HG03196 (cell line): ENCODE measurements at regions not wholly inside any gene's neighbourhood (a gene's known extent, or its start where the extent isn't known, plus 50 kb on each side); places are given as distances from the start of the nearest gene placed in this dataset.

Experiments used
- ATAC-seq: cut with Tn5 transposase; IDR thresholded peaks from one replicate; pipeline ENCODE4 v1.9.1; 2021; ENCODE audit not compliant: unreplicated experiment

GRCh38 chr5:89120719-89121118 is 237.7 kb upstream of the MEF2C start:
- ATAC-seq, result no peak

- peak; percentile 96 for ATAC-seq
Measured at GRCh38 chr5:89117124-89117644, 234.2 kb upstream of the MEF2C start.

GRCh38 chr5:89110916-89111646 is 228.1 kb upstream of the MEF2C start:
- no peak for ATAC-seq

GRCh38 chr5:89106480-89106879 is 223.5 kb upstream of the MEF2C start:
- no peak for ATAC-seq

GRCh38 chr5:89105836-89106235 is 222.9 kb upstream of the MEF2C start:
- no peak for ATAC-seq

- no peak for ATAC-seq
Measured at GRCh38 chr5:89105171-89105695, 222.2 kb upstream of the MEF2C start.

GRCh38 chr5:89098199-89098756 is 215.3 kb upstream of the MEF2C start:
- ATAC-seq, result no peak

GRCh38 chr5:89097103-89097502 is 214.1 kb upstream of the MEF2C start:
- peak; percentile 88 for ATAC-seq

- ATAC-seq, result no peak
Measured at GRCh38 chr5:89095341-89095740, 212.4 kb upstream of the MEF2C start.

GRCh38 chr5:89090037-89090436 is 207.1 kb upstream of the MEF2C start:
- ATAC-seq, result no peak

- no peak for ATAC-seq
Measured at GRCh38 chr5:89087551-89088318, 204.8 kb upstream of the MEF2C start.

- ATAC-seq, result no peak
Measured at GRCh38 chr5:89087128-89087527, 204.1 kb upstream of the MEF2C start.

GRCh38 chr5:89086390-89087086 is 203.6 kb upstream of the MEF2C start:
- ATAC-seq, result no peak

GRCh38 chr5:89083791-89084190 is 200.8 kb upstream of the MEF2C start:
- ATAC-seq, result no peak

GRCh38 chr5:89081360-89081759 is 198.4 kb upstream of the MEF2C start:
- ATAC-seq, result peak; percentile 68

GRCh38 chr5:89080467-89081116 is 197.6 kb upstream of the MEF2C start:
- no peak for ATAC-seq

- no peak for ATAC-seq
Measured at GRCh38 chr5:89072842-89073672, 190.1 kb upstream of the MEF2C start.

GRCh38 chr5:89071941-89072331 is 189.0 kb upstream of the MEF2C start:
- ATAC-seq, result peak; percentile 54

- peak; percentile 85 for ATAC-seq
Measured at GRCh38 chr5:89071101-89071940, 188.3 kb upstream of the MEF2C start.
